ENCODE measurements at regions not wholly inside any gene's neighbourhood (a gene's known extent, or its start where the extent isn't known, plus 50 kb on each side); places are given as distances from the start of the nearest gene placed in this dataset.

GRCh38 chr6:10266061-10266460 is 148.8 kb downstream of the TFAP2A start:
- intact Hi-C loops (cut with DNase I) = no loop called here
- DNase-seq (ENCODE audit: missing footprints) = no peak
- ATAC-seq = no peak

- intact Hi-C loops (cut with DNase I) = no loop called here
- ATAC-seq (no peak), DNase-seq (ENCODE audit: missing footprints) (no peak)
Observed at GRCh38 chr6:10262505-10262904, 152.4 kb downstream of the TFAP2A start.

GRCh38 chr6:10259671-10260070 is 155.2 kb downstream of the TFAP2A start:
- ATAC-seq (no peak), DNase-seq (ENCODE audit: missing footprints) (no peak)
- intact Hi-C loops (cut with DNase I) = no loop called here

GRCh38 chr6:10258341-10258740 is 156.5 kb downstream of the TFAP2A start:
- DNase-seq (ENCODE audit: missing footprints) (no peak), ATAC-seq (no peak)
- intact Hi-C loops (cut with DNase I) = no loop called here

GRCh38 chr6:10256113-10256690 is 158.7 kb downstream of the TFAP2A start:
- ATAC-seq (no peak), DNase-seq (ENCODE audit: missing footprints) (no peak)
- intact Hi-C loops (cut with DNase I) = no loop called here

DNA sequence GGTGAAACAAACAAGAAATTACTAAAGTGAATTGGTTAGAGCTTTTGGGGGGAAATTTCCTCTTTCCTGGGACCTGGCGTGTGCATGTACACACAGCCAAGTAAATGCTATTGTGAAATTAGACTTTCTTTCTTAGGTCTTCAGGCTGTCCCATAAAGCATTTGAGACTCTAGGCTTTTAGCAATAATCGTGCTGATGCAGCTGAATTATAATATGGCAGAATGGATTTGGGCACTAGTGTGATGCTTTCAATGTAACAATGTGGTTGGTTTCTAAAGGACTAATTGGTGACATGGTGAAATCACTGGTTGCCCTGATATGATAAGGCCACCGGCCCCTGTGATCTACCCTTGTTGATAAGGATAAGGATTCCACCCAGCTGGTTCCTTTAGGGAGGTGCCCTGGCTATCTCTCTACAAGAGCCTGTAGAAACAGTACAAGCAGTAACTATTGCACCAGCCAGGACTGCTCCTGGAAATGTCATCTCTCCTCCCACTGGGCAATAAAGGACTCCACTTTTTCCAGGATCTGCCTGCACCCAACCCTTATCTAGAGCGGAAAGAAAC is 164.1 kb downstream of the TFAP2A start:
- intact Hi-C loops (cut with DNase I) = no loop called here
- no peak for ATAC-seq
- no peak for DNase-seq (ENCODE audit: missing footprints)

GRCh38 chr6:10248378-10248843 is 166.5 kb downstream of the TFAP2A start:
- DNase-seq (ENCODE audit: missing footprints) = no peak
- ATAC-seq = no peak
- intact Hi-C loops (cut with DNase I) = no loop called here

GRCh38 chr6:10237298-10238038 is 177.4 kb downstream of the TFAP2A start:
- DNase-seq (ENCODE audit: missing footprints) (no peak), ATAC-seq (no peak)
- intact Hi-C loops (cut with DNase I) = no loop called here

DNA sequence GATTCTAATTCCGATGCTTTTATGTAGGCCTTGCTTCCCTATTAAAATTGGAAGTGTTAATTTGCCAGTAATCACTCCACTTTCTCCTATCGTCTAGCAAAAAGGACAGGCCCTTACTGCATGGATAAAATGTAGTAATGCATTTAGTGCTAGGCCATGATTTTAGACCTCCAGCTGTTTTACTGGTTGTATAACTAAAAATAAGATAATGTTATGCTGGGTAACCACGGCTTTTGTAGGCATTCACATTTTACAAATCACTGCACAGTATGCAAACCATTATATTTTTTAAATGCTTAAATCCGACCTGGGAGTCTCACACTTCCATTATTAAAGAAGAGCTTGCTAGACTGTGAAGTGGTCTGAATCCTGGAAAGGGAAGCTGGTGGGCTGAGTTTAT is 179.5 kb downstream of the TFAP2A start:
- intact Hi-C loops (cut with DNase I) = no loop called here
- ATAC-seq (no peak), DNase-seq (ENCODE audit: missing footprints) (no peak)

DNA sequence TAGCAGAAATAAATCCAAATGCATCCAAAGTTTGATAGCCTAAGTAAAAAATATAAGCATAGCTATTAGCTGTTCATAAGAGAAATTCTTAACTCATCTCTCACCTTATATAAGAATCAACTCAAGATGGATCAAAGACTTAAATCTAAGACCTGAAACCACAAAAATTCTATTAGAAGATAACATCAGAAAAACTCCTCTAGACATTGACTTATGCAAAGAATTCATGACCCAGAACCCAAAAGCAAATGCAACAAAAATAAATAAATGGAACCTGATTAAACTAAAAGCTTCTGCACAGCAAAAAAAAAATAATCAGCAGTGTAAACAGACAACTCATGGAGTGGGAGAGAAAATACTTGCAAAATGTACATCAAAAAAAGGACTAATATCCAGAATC is 184.3 kb downstream of the TFAP2A start:
- ATAC-seq = no peak
- DNase-seq (ENCODE audit: missing footprints) = no peak
- intact Hi-C loops (cut with DNase I) = no loop called here

DNA sequence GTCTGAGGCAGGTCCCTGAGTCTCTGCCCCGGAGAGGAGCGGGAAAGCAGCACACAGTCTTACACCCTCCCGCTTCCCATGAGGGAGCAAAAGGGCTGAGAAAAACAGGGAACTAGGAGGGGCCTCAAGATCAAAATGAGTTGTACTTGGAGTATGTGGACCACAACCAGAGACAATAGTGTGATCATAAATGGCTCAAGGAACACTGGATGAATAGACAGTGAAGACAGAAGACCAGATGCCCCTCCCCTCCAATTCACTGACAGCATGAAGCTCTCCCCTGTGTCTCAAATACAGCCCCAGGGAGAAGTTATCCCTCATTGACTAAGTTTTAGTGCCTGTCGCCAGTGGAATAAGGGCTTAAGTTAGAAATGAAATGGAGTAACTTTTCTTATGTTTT is 191.0 kb downstream of the TFAP2A start:
- intact Hi-C loops (cut with DNase I) = no loop called here
- DNase-seq (ENCODE audit: missing footprints) = no peak
- no peak for ATAC-seq

- ATAC-seq (no peak), DNase-seq (ENCODE audit: missing footprints) (no peak)
- intact Hi-C loops (cut with DNase I) = no loop called here
Observed at GRCh38 chr6:10221178-10221577, 193.7 kb downstream of the TFAP2A start.

- ATAC-seq = no peak
- intact Hi-C loops (cut with DNase I) = no loop called here
- DNase-seq (ENCODE audit: missing footprints) = no peak
Observed at GRCh38 chr6:10219510-10219909, 195.4 kb downstream of the TFAP2A start.

GRCh38 chr6:10217111-10217510 is 197.8 kb downstream of the TFAP2A start:
- intact Hi-C loops (cut with DNase I) = no loop called here
- ATAC-seq = no peak
- DNase-seq (ENCODE audit: missing footprints) = no peak

DNA sequence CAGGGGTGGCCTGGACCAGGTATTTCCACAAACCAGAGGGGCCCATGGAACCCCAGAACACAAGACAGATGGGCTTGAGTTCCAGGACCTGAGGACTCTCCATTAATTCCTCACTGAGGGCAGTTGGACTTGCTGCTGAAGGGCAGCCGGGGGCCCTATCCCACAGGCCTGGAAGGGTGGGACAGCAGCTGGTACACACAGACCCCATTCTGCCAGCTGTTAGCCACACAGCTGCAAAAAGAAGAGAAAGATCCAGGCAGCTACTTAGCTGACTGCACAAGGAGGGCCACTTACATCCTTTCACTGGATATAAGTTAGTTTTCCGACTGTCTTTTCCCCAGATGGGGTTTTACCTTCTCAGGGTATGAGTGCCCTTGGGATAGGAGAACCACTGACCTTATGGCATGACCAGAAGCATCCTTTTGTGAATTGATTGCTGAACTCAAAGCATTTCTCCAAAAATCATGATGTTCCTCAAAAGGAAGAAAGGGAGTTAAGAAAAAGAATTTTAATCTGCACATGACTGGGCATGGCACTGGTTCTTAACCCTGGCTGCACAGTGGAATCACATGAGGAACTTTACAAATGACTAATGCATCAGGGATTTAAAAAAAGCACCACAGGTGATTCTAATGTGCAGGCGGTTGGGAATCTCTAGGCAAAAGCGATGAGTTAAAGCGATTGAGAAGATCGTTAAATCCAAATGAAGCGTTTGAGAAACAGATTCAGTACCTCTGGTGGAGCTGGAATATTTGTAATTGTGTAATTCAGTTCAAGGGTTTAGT is 199.4 kb downstream of the TFAP2A start:
- no peak for DNase-seq (ENCODE audit: missing footprints)
- intact Hi-C loops (cut with DNase I) = no loop called here
- no peak for ATAC-seq

GRCh38 chr6:10210052-10210451 is 204.8 kb downstream of the TFAP2A start:
- no peak for DNase-seq (ENCODE audit: missing footprints)
- intact Hi-C loops (cut with DNase I) = no loop called here
- ATAC-seq = no peak

GRCh38 chr6:10205892-10206291 is 209.0 kb downstream of the TFAP2A start:
- intact Hi-C loops (cut with DNase I) = no loop called here
- no peak for DNase-seq (ENCODE audit: missing footprints)
- ATAC-seq = no peak

DNA sequence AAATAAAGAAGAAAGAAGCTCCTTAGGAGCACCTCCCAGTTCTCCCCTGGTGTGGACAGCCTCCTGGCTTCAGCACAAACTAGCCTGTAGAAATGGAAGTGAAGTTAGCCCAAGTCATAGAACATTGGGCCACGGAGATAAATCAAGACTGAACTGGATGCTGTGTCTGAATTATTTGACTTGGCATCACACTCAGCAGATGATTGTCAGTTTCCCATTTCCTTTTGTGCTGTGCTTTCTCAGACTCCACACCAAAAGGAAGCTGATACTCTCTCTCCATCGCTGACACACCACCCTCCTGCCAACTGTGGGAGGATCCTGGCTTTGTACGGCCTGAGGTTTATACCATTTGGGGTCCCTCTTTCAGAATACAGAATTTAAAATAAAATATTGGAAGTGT is 209.8 kb downstream of the TFAP2A start:
- intact Hi-C loops (cut with DNase I) = no loop called here
- ATAC-seq (no peak), DNase-seq (ENCODE audit: missing footprints) (no peak)

DNA sequence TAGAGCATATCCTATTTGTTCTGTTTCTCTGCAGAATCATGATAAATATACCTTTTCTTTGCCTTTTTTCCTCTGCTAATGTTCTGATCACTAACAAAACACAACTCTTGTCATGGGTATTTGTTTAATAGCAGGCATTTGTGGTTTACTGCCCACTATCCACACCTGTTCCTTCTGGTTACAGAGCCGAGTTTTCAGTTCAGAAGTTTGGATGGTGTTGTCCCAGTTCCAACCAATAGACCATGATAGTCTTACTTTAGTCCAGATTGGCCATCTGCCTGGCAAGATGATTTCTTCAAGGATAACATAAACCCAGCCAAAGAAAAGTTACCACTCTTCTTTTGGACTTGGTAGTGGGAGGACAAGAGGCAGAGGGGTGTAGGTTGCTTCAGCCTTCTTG is 211.2 kb downstream of the TFAP2A start:
- no peak for ATAC-seq
- intact Hi-C loops (cut with DNase I) = no loop called here
- no peak for DNase-seq (ENCODE audit: missing footprints)

GRCh38 chr6:10202581-10202980 is 212.3 kb downstream of the TFAP2A start:
- intact Hi-C loops (cut with DNase I) = no loop called here
- ATAC-seq = no peak

More at GRCh38 chr6:10202581-10202980, 212.3 kb downstream of the TFAP2A start:
- DNase-seq (ENCODE audit: missing footprints) = no peak

All from Right ventricle myocardium inferior (tissue), 1 donor.